Erythroblast (primary cell): ENCODE measurements at regions not wholly inside any gene's neighbourhood (a gene's known extent, or its start where the extent isn't known, plus 50 kb on each side); places are given as distances from the start of the nearest gene placed in this dataset.
A peak's percentile ranks its signal among the peaks of the same experiment; 100 is the strongest.

Experiments used
- DNase-seq, 2 experiments: peaks; one replicate each; lab custom pipeline; 2025; lab: John Stamatoyannopoulos, UW
- GATA1 ChIP-seq: IDR thresholded peaks from 2 replicates; pipeline ENCODE4 v1.6.1; 2011; ENCODE audit warnings: low read depth, mild to moderate bottlenecking, control low read depth, low read length, moderate library complexity
- POLR2A ChIP-seq: IDR thresholded peaks from 2 replicates; pipeline ENCODE4 v1.6.1; 2011; ENCODE audit warnings: mild to moderate bottlenecking, low read length

DNA sequence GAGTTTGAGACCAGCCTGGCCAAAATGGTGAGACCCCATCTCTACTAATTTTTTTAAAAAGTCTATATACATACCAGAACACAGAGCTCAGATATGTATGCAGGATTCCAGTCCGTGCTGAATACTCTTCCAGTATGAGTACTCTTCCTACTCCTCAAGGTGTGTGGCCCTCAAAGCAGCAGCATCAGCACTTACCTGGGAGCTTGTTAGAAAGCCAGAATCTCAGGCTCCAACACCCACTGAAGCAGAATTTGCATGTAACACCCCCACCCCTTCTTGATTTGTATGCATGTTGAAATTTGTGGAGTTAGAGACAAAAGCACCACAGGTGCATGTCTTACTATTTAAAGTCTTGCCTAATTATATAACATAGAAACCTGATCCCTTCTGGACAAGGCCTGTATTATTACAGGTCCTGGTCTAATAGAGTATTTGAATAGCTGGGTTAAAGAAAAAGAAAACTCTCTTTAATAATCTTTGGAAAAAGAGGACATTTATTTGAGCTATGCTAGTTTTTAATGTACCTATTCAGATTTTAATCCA, 50.3 kb upstream of the NFE2L2 start:
- TF ChIP-seq GATA1, result no peak
- TF ChIP-seq POLR2A, result no peak
- no peak for DNase-seq

DNA sequence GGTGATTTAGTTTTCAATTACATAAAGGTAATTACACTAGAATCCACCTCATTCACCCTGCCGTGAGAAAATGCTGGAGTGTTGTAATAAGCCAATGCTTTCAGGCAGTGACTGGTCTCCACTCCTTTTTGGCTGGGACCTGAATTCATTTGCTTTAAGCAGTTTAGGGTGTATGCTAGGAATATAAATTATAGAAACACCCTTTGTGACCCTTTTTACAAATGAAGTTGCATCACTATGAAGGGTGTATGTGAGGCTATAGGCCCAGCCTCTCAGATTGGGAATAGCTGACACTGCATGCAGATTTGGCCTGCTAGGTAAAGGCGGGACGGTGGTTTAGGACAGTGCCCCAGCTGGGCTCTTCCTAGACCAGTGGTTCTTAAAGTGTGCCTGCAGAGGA, 50.8 kb upstream of the NFE2L2 start:
- TF ChIP-seq POLR2A, result no peak
- TF ChIP-seq GATA1, result no peak
- no peak for DNase-seq

DNA sequence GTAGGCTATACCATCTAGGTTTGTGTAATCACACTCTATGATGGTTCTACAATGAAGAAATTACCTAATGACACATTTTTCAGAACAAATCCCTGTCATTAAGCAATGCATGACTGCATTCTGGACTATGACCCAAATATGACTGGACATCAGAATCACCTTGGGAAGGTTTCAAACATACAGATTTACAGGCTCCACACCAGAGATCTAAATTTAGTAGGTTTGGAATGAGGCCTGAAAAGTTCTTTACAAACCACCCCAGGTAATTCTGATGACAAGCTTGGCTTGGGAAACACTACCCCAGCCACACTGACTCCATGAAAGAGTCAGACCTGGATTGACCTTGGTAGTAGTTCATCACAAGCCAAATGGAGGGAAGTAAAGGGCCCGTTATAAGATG, 52.2 kb upstream of the NFE2L2 start:
- DNase-seq, result no peak
- TF ChIP-seq GATA1, result no peak

GRCh38 chr2:177317443-177317842, 52.9 kb upstream of the NFE2L2 start:
- no peak for DNase-seq
- TF ChIP-seq GATA1 (no peak), POLR2A (no peak)

- no peak for DNase-seq
- TF ChIP-seq GATA1 (no peak), POLR2A (no peak)
Measured at GRCh38 chr2:177317857-177318256, 53.3 kb upstream of the NFE2L2 start.

GRCh38 chr2:177318613-177319012, 54.1 kb upstream of the NFE2L2 start:
- no peak for DNase-seq
- TF ChIP-seq GATA1, result no peak
- no peak for TF ChIP-seq POLR2A

DNA sequence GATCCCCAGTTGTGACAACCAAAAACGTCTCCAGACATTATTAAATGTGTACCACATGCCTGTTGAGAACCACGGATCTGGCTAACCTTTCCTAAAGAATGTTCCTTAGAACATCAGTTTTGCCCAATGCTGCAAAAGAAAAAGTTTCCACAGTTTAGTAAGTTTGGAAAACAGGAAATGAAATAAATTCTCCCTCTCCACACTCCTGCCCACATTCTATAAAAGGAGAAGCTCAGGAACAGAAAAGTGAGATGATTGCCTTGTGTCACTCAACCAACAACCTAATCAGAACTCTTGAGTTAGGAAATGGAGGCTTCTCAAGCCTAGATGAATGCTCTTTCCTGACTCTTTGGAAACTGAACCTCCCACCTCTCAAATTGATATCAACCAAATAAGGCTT, 56.1 kb upstream of the NFE2L2 start:
- no peak for TF ChIP-seq POLR2A
- no peak for TF ChIP-seq GATA1
- no peak for DNase-seq

GRCh38 chr2:177322801-177323261, 58.3 kb upstream of the NFE2L2 start:
- TF ChIP-seq GATA1 (no peak), POLR2A (no peak)
- DNase-seq, result no peak

DNA sequence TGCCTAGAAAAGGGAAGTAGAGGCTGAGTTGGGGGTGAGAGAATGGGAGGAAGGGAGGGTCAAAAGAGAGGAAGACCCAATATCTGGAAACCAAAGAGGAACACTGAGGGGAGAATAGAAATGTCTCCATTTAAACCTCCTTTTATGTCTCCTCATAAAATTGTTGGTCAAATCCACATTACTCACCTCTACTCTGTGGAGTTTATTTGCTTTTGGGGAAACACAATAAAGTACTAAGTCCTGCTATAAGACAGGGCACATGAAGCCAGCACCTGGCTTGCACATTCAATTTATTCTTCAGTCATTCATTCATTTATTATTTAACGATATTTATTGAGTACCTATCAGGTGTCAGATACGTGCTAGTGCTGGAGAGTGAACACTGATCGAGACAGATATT, 60.3 kb upstream of the NFE2L2 start:
- no peak for TF ChIP-seq GATA1
- DNase-seq, result no peak

DNA sequence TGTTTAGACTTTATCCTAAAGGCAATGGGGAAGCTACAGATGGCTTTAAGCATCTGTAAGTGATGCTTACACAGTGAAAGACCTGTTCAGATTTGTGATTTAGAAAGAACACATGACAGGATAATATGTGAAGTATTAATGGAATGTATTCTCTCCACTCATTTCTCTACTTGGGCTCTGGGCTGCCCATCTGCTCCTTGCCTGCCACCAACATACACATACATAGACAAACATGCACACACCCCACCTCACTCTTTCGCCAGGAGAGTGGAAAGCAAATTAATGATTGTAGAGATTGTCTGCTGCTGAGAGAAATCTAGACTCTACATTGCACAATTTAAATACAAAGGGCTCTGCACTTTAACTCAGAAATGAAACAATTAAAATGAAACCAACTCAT, 61.0 kb upstream of the NFE2L2 start:
- no peak for DNase-seq
- no peak for TF ChIP-seq GATA1
- no peak for TF ChIP-seq POLR2A

DNA sequence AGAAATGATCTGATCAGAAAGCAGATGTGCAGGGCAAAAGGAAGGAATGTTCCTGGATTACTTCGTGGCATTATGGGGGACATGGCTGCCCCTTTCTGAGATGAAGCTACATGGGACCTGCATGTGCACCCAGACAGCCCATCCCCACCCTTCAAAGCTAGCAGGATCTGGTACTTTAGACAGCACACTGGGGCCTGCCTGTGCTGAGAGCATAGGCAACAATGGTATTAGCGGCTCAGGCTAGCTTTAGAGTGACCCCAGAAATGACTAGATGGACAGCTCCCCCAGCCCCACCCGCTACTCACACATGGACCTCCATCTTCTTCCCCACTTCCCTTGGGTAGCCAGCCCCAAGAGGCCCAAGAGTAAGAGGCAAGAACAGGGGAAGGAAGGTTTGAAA, 61.5 kb upstream of the NFE2L2 start:
- DNase-seq, result no peak
- no peak for TF ChIP-seq POLR2A
- TF ChIP-seq GATA1, result no peak

GRCh38 chr2:177326591-177326990, 62.1 kb upstream of the NFE2L2 start:
- TF ChIP-seq POLR2A (no peak), GATA1 (no peak)

DNA sequence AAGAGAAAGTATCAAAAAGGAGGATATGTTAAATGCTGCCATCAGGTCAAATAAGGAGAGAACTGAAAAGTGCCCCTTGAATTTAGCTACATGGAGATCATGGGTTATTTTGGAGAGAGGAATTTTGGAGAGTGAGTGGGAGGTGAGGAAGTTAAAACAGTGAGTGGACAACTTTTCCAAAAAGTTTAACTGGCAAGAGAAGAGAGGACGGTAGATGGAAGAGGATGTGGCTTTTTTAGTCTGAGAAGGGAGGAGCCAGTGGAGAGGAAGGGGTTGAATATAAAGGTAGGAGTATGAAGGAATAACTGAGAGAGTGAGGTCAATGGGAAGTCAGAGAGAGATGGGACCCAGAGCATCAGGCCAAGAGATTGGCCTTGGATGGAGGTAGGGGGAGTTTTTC, 62.5 kb upstream of the NFE2L2 start:
- TF ChIP-seq POLR2A, result no peak
- TF ChIP-seq GATA1, result no peak
- DNase-seq, result no peak

More at GRCh38 chr2:177326591-177326990, 62.1 kb upstream of the NFE2L2 start:
- DNase-seq, result no peak

DNA sequence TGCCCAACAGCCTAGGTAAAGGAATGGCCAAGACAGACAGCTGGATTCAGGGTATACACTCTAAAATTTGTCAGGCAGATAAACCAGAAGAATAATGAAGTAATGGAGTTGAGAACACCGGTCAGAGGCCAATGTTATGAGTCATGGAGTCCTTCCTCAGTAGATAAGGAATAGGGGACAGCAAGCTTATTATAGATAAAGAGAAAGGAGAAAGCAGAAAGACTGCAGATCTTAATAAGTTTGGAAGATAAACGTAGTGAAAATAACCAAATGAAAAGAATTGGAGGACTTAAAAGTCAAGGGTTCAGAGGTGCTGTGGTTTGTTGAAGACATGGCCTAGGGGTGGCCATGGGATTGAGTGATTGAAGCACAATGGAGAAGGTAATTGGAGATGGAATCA, 63.5 kb upstream of the NFE2L2 start:
- DNase-seq, result peak; percentile 30 to 70
- no peak for TF ChIP-seq GATA1
- TF ChIP-seq POLR2A, result no peak

GRCh38 chr2:177329064-177329463, 63.5 kb upstream of the AGPS start:
- DNase-seq, result peak; percentile 33 to 50
- no peak for TF ChIP-seq POLR2A
- no peak for TF ChIP-seq GATA1
